IMR-90 (cell line): ENCODE measurements at regions not wholly inside any gene's neighbourhood (a gene's known extent, or its start where the extent isn't known, plus 50 kb on each side); places are given as distances from the start of the nearest gene placed in this dataset.

Source experiments
- CTCF ChIP-seq: conservative IDR thresholded peaks from 2 replicates; pipeline ENCODE4 v1.5.1; 2012; ENCODE audit warnings: mild to moderate bottlenecking, low read depth, low read length, improper control_type of control experiment
- ELK1 ChIP-seq: fragments of 150-350 bp; IDR thresholded peaks from 2 replicates; pipeline ENCODE4 v1.6.1; 2016; ENCODE audit warnings: low read depth, mild to moderate bottlenecking, low read length, moderate library complexity, borderline replicate concordance
- FOS ChIP-seq: fragments of 150-350 bp; IDR thresholded peaks from 2 replicates; pipeline ENCODE4 v1.6.1; 2016; ENCODE audit warnings: low read depth, low read length
- MAFK ChIP-seq: IDR thresholded peaks from 2 replicates; pipeline ENCODE4 v1.6.1; 2012; ENCODE audit warnings: low read depth, low read length, improper control_type of control experiment
- MAZ ChIP-seq: IDR thresholded peaks from 2 replicates; pipeline ENCODE4 v1.6.1; 2012; ENCODE audit warnings: low read depth, mild to moderate bottlenecking, low read length, improper control_type of control experiment, moderate library complexity, borderline replicate concordance
- MXI1 ChIP-seq: IDR thresholded peaks from 2 replicates; pipeline ENCODE4 v1.6.1; 2012; ENCODE audit warnings: low read depth, mild to moderate bottlenecking, low read length, moderate library complexity, borderline replicate concordance
- POLR2A ChIP-seq: IDR thresholded peaks from 2 replicates; pipeline ENCODE4 v1.6.1; 2012; ENCODE audit warnings: mild to moderate bottlenecking, low read depth, low read length
- RAD21 ChIP-seq: IDR thresholded peaks from 2 replicates; pipeline ENCODE4 v1.6.1; 2012; ENCODE audit warnings: low read length, improper control_type of control experiment
- SMC3 ChIP-seq: fragments of 150-350 bp; IDR thresholded peaks from 2 replicates; pipeline ENCODE4 v1.6.1; 2016; ENCODE audit warnings: low read depth, mild to moderate bottlenecking, antibody characterized with exemption, low read length, moderate library complexity
- TF ChIP-seq, protein P1 (sequence below): fragments of 150-350 bp; IDR thresholded peaks from 2 replicates; pipeline ENCODE4 v1.6.1; 2017; ENCODE audit warnings: mild to moderate bottlenecking, antibody characterized with exemption, low read length, low read depth

DNA sequence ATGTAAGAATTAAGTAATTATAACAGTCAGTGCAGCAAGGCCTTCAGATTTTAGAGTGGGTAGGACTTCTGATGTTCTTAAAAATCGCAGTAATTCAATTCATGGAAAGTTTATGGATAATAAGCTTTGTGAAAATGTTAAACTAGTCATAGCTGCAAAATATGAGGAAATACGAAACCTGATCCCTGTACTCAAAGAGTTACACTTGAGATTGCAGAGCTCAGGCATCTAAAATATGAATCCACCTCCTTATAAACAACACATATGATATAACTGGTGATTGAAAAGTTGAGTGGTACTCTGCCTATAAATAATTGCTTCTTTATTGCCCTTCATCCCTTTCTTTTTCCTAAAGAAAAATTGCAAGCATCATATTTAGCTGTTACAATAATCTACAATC, 473.3 kb downstream of the OTOL1 start:
- TF ChIP-seq CTCF (no peak), POLR2A (no peak), MAFK (no peak), MXI1 (no peak), ELK1 (no peak), RAD21 (no peak), FOS (no peak), SMC3 (no peak), MAZ (no peak)
- TF ChIP-seq, protein P1, sequence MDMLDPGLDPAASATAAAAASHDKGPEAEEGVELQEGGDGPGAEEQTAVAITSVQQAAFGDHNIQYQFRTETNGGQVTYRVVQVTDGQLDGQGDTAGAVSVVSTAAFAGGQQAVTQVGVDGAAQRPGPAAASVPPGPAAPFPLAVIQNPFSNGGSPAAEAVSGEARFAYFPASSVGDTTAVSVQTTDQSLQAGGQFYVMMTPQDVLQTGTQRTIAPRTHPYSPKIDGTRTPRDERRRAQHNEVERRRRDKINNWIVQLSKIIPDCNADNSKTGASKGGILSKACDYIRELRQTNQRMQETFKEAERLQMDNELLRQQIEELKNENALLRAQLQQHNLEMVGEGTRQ, result no peak
